Astrocyte (in vitro differentiated cells and primary cell): ENCODE measurements at regions not wholly inside any gene's neighbourhood (a gene's known extent, or its start where the extent isn't known, plus 50 kb on each side); places are given as distances from the start of the nearest gene placed in this dataset.

Experiments used
- DNase-seq: peaks from one replicate; pipeline ENCODE4 v3.0.0-alpha.2; 2010; ENCODE audit warnings: low read depth
- FAIRE-seq: peaks from 2 replicates; lab custom pipeline; 2011; peaks lifted over from hg19 to GRCh38; lab: Jason Lieb, UNC
- H2AFZ ChIP-seq: 2 replicates; pipeline ENCODE4 v1.6.0; 2012; ENCODE audit warnings: low read depth, low read length, inconsistent platforms
- H3K27ac ChIP-seq: 2 replicates; pipeline ENCODE4 v1.5.1; 2011; ENCODE audit warnings: low read depth, low read length, inconsistent platforms
- H3K27me3 ChIP-seq: 2 replicates; pipeline ENCODE4 v1.6.0; 2011; ENCODE audit warnings: low read length, inconsistent platforms; ENCODE audit not compliant: insufficient read depth
- H3K36me3 ChIP-seq: 2 replicates; pipeline ENCODE4 v1.5.1; 2011; ENCODE audit warnings: low read length, inconsistent platforms; ENCODE audit not compliant: insufficient read depth
- H3K4me1 ChIP-seq: 2 replicates; pipeline ENCODE4 v1.5.1; 2011; ENCODE audit warnings: low read length, inconsistent platforms; ENCODE audit not compliant: insufficient read depth
- H3K4me2 ChIP-seq: 2 replicates; pipeline ENCODE4 v1.6.0; 2012; ENCODE audit warnings: low read length, inconsistent platforms
- H3K4me3 ChIP-seq: 2 replicates; pipeline ENCODE4 v1.5.1; 2011; ENCODE audit warnings: low read depth, mild to moderate bottlenecking, low read length, inconsistent platforms; ENCODE audit not compliant: insufficient read depth
- H3K79me2 ChIP-seq: 2 replicates; pipeline ENCODE4 v1.6.0; 2012; ENCODE audit warnings: mild to moderate bottlenecking, low read length, inconsistent platforms; ENCODE audit not compliant: insufficient read depth
- H3K9ac ChIP-seq: 2 replicates; pipeline ENCODE4 v1.6.0; 2012; ENCODE audit warnings: mild to moderate bottlenecking, low read length, inconsistent platforms
- H3K9me3 ChIP-seq: 2 replicates; pipeline ENCODE4 v1.5.1; 2012; ENCODE audit warnings: low read depth, mild to moderate bottlenecking, low read length, inconsistent platforms; ENCODE audit not compliant: insufficient read depth
- H4K20me1 ChIP-seq: 2 replicates; pipeline ENCODE4 v1.6.0; 2012; ENCODE audit warnings: low read length, inconsistent platforms; ENCODE audit not compliant: insufficient read depth
- H3K27ac Mint-ChIP-seq: one replicate; pipeline ENCODE4 v1.8.0; 2021; ENCODE audit warnings: mild to moderate bottlenecking, mixed read lengths; ENCODE audit not compliant: unreplicated experiment
- H3K27me3 Mint-ChIP-seq: one replicate; pipeline ENCODE4 v1.8.0; 2021; ENCODE audit warnings: low read depth, mixed read lengths; ENCODE audit not compliant: unreplicated experiment
- H3K36me3 Mint-ChIP-seq: one replicate; pipeline ENCODE4 v1.8.0; 2021; ENCODE audit warnings: low read depth, mixed read lengths; ENCODE audit not compliant: unreplicated experiment
- H3K4me1 Mint-ChIP-seq: one replicate; pipeline ENCODE4 v1.8.0; 2021; ENCODE audit warnings: low read depth, mixed read lengths; ENCODE audit not compliant: unreplicated experiment
- H3K4me3 Mint-ChIP-seq: one replicate; pipeline ENCODE4 v1.8.0; 2021; ENCODE audit warnings: mild to moderate bottlenecking, moderate library complexity, mixed read lengths; ENCODE audit not compliant: unreplicated experiment
- H3K9me3 Mint-ChIP-seq: one replicate; pipeline ENCODE4 v1.8.0; 2021; ENCODE audit warnings: mild to moderate bottlenecking, mixed read lengths; ENCODE audit not compliant: unreplicated experiment
- EZH2 ChIP-seq: IDR thresholded peaks from 2 replicates; pipeline ENCODE4 v1.6.1; 2012; ENCODE audit warnings: mild to moderate bottlenecking, low read length, inconsistent platforms; ENCODE audit not compliant: insufficient read depth
- TF ChIP-seq, protein P1 (sequence below): IDR thresholded peaks from 2 replicates; pipeline ENCODE4 v1.5.1; 2011; ENCODE audit warnings: low read depth, mild to moderate bottlenecking, inconsistent platforms, low read length, moderate library complexity; ENCODE audit not compliant: insufficient read depth

DNA sequence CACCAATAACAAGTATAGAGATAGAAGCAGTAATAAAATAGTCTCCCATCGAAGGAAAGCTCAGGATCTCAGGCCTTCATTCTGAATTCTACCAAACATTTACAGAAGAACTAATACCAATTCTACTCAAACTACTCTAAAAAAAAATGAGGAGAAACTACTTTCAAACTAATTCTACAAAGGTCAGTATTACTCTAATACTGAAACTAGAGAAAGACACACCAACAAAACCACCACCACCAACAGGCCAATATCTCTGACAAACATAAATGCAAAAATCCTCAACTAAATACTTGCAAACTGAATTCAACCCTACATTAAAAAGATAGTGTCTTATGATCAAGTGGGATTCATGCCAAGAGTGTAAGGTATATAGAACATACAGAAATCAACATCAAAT lies 1078.4 kb downstream of the KCNT2 start:
- H3K9me3 ChIP-seq = no peaks in the 10 kb centered on the region
- Mint-ChIP-seq H3K4me1 (no peaks in the 10 kb centered on the region), H3K27ac (no peak overlapping the region), H3K36me3 (no peaks in the 10 kb centered on the region), H3K4me3 (no peak overlapping the region), H3K27me3 (no peaks in the 10 kb centered on the region), H3K9me3 (no peaks in the 10 kb centered on the region)
- H4K20me1 ChIP-seq = no peaks in the 10 kb centered on the region
- TF ChIP-seq EZH2 = no peak
- TF ChIP-seq, protein P1, sequence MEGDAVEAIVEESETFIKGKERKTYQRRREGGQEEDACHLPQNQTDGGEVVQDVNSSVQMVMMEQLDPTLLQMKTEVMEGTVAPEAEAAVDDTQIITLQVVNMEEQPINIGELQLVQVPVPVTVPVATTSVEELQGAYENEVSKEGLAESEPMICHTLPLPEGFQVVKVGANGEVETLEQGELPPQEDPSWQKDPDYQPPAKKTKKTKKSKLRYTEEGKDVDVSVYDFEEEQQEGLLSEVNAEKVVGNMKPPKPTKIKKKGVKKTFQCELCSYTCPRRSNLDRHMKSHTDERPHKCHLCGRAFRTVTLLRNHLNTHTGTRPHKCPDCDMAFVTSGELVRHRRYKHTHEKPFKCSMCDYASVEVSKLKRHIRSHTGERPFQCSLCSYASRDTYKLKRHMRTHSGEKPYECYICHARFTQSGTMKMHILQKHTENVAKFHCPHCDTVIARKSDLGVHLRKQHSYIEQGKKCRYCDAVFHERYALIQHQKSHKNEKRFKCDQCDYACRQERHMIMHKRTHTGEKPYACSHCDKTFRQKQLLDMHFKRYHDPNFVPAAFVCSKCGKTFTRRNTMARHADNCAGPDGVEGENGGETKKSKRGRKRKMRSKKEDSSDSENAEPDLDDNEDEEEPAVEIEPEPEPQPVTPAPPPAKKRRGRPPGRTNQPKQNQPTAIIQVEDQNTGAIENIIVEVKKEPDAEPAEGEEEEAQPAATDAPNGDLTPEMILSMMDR = no peak
- H2AFZ ChIP-seq = no peak overlapping the region
- FAIRE-seq (no peak), DNase-seq (no peak)
- H3K27me3 ChIP-seq = no peaks in the 10 kb centered on the region
- H3K79me2 ChIP-seq = no peaks in the 10 kb centered on the region
- no peaks in the 10 kb centered on the region for H3K36me3 ChIP-seq
- H3K9ac ChIP-seq = no peak overlapping the region
- no peak overlapping the region for H3K4me3 ChIP-seq
- no peak overlapping the region for H3K27ac ChIP-seq
- no peaks in the 10 kb centered on the region for H3K4me1 ChIP-seq
- no peak overlapping the region for H3K4me2 ChIP-seq

DNA sequence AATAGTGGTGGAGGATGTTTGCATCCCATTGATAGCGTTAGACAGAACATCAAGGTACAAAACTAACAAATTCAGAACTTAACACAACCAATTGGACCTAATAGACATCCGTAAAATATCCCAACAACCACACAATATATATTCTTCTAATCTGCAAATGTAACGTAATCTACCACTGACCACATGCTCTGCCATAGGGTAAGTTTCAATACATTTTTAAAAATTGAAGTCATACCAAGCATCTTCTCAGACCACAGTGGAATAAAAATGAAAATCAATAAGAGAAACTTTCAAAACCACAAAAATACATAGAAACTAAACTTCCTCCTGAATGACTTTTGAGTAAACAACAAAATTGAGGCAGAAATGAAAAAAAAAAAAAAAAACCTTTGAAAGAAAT lies 1087.5 kb downstream of the KCNT2 start:
- H3K4me3 Mint-ChIP-seq = no peak overlapping the region
- H3K4me1 Mint-ChIP-seq = no peaks in the 10 kb centered on the region
- Histone ChIP-seq H4K20me1 (no peaks in the 10 kb centered on the region), H3K9me3 (no peaks in the 10 kb centered on the region), H2AFZ (no peak overlapping the region), H3K4me3 (no peak overlapping the region), H3K36me3 (no peaks in the 10 kb centered on the region), H3K4me2 (no peak overlapping the region), H3K79me2 (no peaks in the 10 kb centered on the region), H3K27me3 (no peaks in the 10 kb centered on the region), H3K27ac (no peak overlapping the region), H3K4me1 (no peaks in the 10 kb centered on the region), H3K9ac (no peak overlapping the region)
- no peaks in the 10 kb centered on the region for H3K27me3 Mint-ChIP-seq
- no peak for FAIRE-seq
- no peak for DNase-seq
- TF ChIP-seq EZH2 = no peak
- TF ChIP-seq, protein P1 = no peak
- no peaks in the 10 kb centered on the region for H3K36me3 Mint-ChIP-seq
- no peaks in the 10 kb centered on the region for H3K9me3 Mint-ChIP-seq
- H3K27ac Mint-ChIP-seq = no peak overlapping the region

DNA sequence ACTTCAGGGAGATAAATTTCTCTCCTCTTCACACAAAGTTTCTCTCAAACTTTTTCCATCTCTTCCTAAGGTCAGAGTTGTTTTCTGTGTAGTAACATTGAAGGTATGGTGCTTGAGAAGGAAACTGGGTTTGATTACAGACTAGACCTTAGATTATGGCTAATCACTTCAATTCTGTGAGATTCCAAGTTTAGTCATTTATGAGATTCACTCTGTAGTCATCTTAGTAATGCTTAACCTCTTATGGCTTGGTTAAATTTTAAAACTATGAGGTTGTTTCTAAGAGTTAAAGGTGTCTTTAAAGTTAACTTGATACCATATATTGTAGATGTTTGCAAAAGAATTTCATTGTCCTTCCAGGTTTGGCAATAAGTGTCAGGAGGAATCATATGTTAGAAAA lies 1092.2 kb downstream of the KCNT2 start:
- TF ChIP-seq, protein P1 = no peak
- TF ChIP-seq EZH2 = no peak
- Histone ChIP-seq H3K4me3 (no peak overlapping the region), H2AFZ (no peak overlapping the region), H4K20me1 (no peaks in the 10 kb centered on the region), H3K27ac (no peak overlapping the region), H3K4me2 (no peak overlapping the region), H3K9ac (no peak overlapping the region), H3K4me1 (no peaks in the 10 kb centered on the region), H3K79me2 (no peaks in the 10 kb centered on the region), H3K27me3 (no peaks in the 10 kb centered on the region), H3K9me3 (no peaks in the 10 kb centered on the region), H3K36me3 (no peaks in the 10 kb centered on the region)
- Mint-ChIP-seq H3K4me1 (no peaks in the 10 kb centered on the region), H3K36me3 (no peaks in the 10 kb centered on the region), H3K4me3 (no peak overlapping the region), H3K27me3 (no peaks in the 10 kb centered on the region), H3K9me3 (no peaks in the 10 kb centered on the region), H3K27ac (no peak overlapping the region)
- no peak for DNase-seq
- FAIRE-seq = no peak
